Loucy (cell line): ENCODE measurements at regions not wholly inside any gene's neighbourhood (a gene's known extent, or its start where the extent isn't known, plus 50 kb on each side); places are given as distances from the start of the nearest gene placed in this dataset.

Experiments used
- H2AFZ ChIP-seq: fragments of 200-600 bp; sonication (generic); 2 replicates; pipeline ENCODE4 v1.6.0; 2016; ENCODE audit warnings: antibody characterized with exemption, mild to moderate bottlenecking, low read length, moderate library complexity
- H3F3A ChIP-seq: fragments of 200-600 bp; 2 replicates; pipeline ENCODE4 v1.6.0; 2016; ENCODE audit warnings: antibody characterized with exemption, low read depth, mild to moderate bottlenecking
- H3K27me3 ChIP-seq: fragments of 200-600 bp; sonication (generic); 2 replicates; pipeline ENCODE4 v1.6.1; 2014; ENCODE audit warnings: low read length, mild to moderate bottlenecking; ENCODE audit not compliant: insufficient read depth, poor library complexity, severe bottlenecking
- H3K36me3 ChIP-seq: fragments of 200-600 bp; sonication (generic); 2 replicates; pipeline ENCODE4 v1.6.1; 2016; ENCODE audit warnings: low read length; ENCODE audit not compliant: insufficient read depth
- H3K4me1 ChIP-seq: fragments of 200-600 bp; sonication (generic); 2 replicates; pipeline ENCODE4 v1.5.1; 2014; ENCODE audit warnings: low read length, mild to moderate bottlenecking; ENCODE audit not compliant: insufficient read depth, poor library complexity, severe bottlenecking
- H3K4me2 ChIP-seq: fragments of 200-600 bp; sonication (generic); 2 replicates; pipeline ENCODE4 v1.6.0; 2014; ENCODE audit warnings: antibody characterized with exemption, low read length, low read depth, mild to moderate bottlenecking; ENCODE audit not compliant: poor library complexity, severe bottlenecking
- H3K4me3 ChIP-seq: fragments of 200-600 bp; sonication (generic); 2 replicates; pipeline ENCODE4 v1.5.1; 2014; ENCODE audit warnings: low read length, mild to moderate bottlenecking, mixed read lengths; ENCODE audit not compliant: poor library complexity, severe bottlenecking
- H3K79me2 ChIP-seq: fragments of 200-600 bp; sonication (generic); 2 replicates; pipeline ENCODE4 v1.6.1; 2014; ENCODE audit warnings: low read length; ENCODE audit not compliant: insufficient read depth
- H3K9ac ChIP-seq: fragments of 200-600 bp; sonication (generic); 2 replicates; pipeline ENCODE4 v1.6.0; 2014; ENCODE audit warnings: mild to moderate bottlenecking, low read depth, low read length, moderate library complexity; ENCODE audit not compliant: poor library complexity, severe bottlenecking
- H3K9me2 ChIP-seq: fragments of 200-600 bp; sonication (generic); replicated peaks from 2 replicates; pipeline ENCODE4 v1.6.1; 2016; ENCODE audit warnings: low read depth, low read length, mixed read lengths
- H3K9me3 ChIP-seq: fragments of 200-600 bp; sonication (generic); 2 replicates; pipeline ENCODE4 v1.6.1; 2014; ENCODE audit warnings: mild to moderate bottlenecking, antibody characterized with exemption, low read length, low read depth; ENCODE audit not compliant: insufficient read depth
- H4K20me1 ChIP-seq: fragments of 200-600 bp; sonication (generic); 2 replicates; pipeline ENCODE4 v1.6.0; 2014; ENCODE audit warnings: antibody characterized with exemption, low read length, mild to moderate bottlenecking; ENCODE audit not compliant: insufficient read depth, poor library complexity, severe bottlenecking
- CTCF ChIP-seq: fragments of 200-600 bp; sonication (generic); conservative IDR thresholded peaks from 2 replicates; pipeline ENCODE4 v1.5.1; 2014; ENCODE audit warnings: mild to moderate bottlenecking, antibody characterized with exemption, low read length
- EZH2phosphoT487 ChIP-seq: fragments of 200-600 bp; IDR thresholded peaks from 2 replicates; pipeline ENCODE4 v1.6.1; 2018; ENCODE audit warnings: antibody characterized with exemption, mild to moderate bottlenecking, moderate library complexity, borderline replicate concordance

DNA sequence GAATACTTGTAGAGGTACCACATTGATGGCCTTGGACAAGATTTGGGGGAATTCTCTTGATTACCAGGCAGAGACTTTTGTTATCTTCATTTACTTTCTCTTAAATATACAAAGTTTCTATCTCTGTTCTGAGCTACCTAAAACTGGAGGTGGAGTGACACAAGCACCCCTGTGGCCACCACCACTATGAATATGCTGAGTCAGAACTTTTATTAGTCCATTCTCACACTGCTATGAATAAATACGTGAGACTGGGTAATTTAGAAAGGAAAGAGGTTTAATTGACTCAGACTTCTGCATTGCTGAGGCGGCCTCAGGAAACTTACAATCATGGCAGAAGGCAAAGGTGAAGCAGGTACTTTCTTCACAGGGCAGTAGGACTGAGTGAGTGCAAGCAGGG is 67.1 kb downstream of the RTL3 start:
- Histone ChIP-seq H3K9me2 (no peaks in the 10 kb centered on the region), H3K4me1 (peaks cover 5% of the 10 kb centered on the region), H3K36me3 (no peaks in the 10 kb centered on the region), H3K27me3 (no peaks in the 10 kb centered on the region), H3K4me3 (no peak overlapping the region), H4K20me1 (no peaks in the 10 kb centered on the region), H3K9me3 (no peaks in the 10 kb centered on the region; the same call in 1 of the 2 replicates), H3K9ac (no peak overlapping the region), H3K4me2 (no peak overlapping the region), H3F3A (no peaks in the 10 kb centered on the region), H2AFZ (no peak overlapping the region), H3K79me2 (no peaks in the 10 kb centered on the region)
- TF ChIP-seq CTCF (no peak), EZH2phosphoT487 (no peak)

DNA sequence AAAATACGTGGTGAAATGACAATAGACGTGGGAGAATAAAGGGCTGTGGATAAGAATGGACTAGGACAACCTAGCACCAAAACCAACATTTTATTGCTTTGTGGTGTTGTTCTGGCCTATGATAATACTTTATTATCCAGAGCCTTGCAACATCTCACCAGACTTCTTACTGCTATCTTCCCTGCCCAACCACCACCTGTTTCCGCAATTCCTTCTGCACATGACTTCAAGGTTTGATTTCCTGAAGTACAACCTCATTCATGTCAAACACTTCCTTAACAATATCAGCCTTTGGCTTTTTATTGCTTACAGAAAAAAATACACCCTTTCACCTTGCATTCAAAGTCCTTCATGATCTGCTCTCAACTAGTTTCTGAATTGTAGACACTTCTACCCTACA is 84.8 kb downstream of the RTL3 start:
- no peak overlapping the region for H3K9ac ChIP-seq
- H3K79me2 ChIP-seq = no peaks in the 10 kb centered on the region
- peaks cover 3% of the 10 kb centered on the region; the same call in 1 of the 2 replicates for H3F3A ChIP-seq
- peak overlapping the region; percentile 53 for H3K4me2 ChIP-seq
- no peak overlapping the region for H2AFZ ChIP-seq
- TF ChIP-seq CTCF = no peak
- TF ChIP-seq EZH2phosphoT487 = peak; percentile 84
- H3K36me3 ChIP-seq = no peaks in the 10 kb centered on the region
- no peaks in the 10 kb centered on the region for H3K9me2 ChIP-seq
- H3K4me3 ChIP-seq = no peak overlapping the region
- peaks cover 25% of the 10 kb centered on the region for H3K27me3 ChIP-seq
- no peaks in the 10 kb centered on the region for H3K9me3 ChIP-seq
- peaks cover 17% of the 10 kb centered on the region for H3K4me1 ChIP-seq
- no peaks in the 10 kb centered on the region for H4K20me1 ChIP-seq

GRCh38 chrX:78573630-78574029 is 85.5 kb downstream of the RTL3 start:
- no peaks in the 10 kb centered on the region for H3K9me3 ChIP-seq
- H4K20me1 ChIP-seq = no peaks in the 10 kb centered on the region
- no peak overlapping the region for H3K4me3 ChIP-seq
- no peaks in the 10 kb centered on the region for H3K79me2 ChIP-seq
- peaks cover 25% of the 10 kb centered on the region for H3K27me3 ChIP-seq
- peaks cover 17% of the 10 kb centered on the region for H3K4me1 ChIP-seq
- peaks cover 3% of the 10 kb centered on the region; the same call in 1 of the 2 replicates for H3F3A ChIP-seq
- H3K4me2 ChIP-seq = peak overlapping the region; percentile 53
- no peak overlapping the region for H3K9ac ChIP-seq
- no peaks in the 10 kb centered on the region for H3K9me2 ChIP-seq
- H2AFZ ChIP-seq = no peak overlapping the region
- no peaks in the 10 kb centered on the region for H3K36me3 ChIP-seq
- no peak for TF ChIP-seq CTCF
